ENCODE measurements at regions not wholly inside any gene's neighbourhood (a gene's known extent, or its start where the extent isn't known, plus 50 kb on each side); places are given as distances from the start of the nearest gene placed in this dataset.

DNA sequence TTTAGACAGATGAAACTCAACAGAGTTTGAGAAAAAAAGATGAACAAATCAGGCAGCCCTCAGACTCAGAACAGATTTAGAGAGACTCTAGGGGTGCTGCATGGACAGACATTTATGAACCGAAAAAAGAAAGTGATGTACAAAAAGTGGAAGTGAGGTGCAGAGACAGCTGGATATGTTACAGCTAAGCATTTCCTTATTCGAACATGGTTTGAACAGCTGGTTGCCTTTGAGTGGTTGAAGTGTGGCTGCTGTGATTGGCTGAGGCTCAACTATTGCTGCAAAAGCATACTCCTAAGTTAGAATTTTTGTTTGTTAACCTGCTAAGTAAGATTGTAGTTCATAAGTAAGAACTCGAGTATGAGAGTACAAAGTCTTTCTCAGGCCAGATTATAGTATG lies 331.5 kb upstream of the PABPC4L start:
- H3K4me2 ChIP-seq (ENCODE audit: insufficient read depth, low read length), result no peak overlapping the region
- no peaks in the 10 kb centered on the region for H3K27me3 ChIP-seq (ENCODE audit: insufficient read depth, low read length)
- no peaks in the 10 kb centered on the region for H3K36me3 ChIP-seq (ENCODE audit: insufficient read depth, low read length)
- no peak overlapping the region for H2AFZ ChIP-seq (ENCODE audit: low read length)
- no peaks in the 10 kb centered on the region for H3K4me1 ChIP-seq (ENCODE audit: insufficient read depth, low read length)
- DNase-seq (ENCODE audit: insufficient read length, low spot score, missing footprints), result no peak
- no peak overlapping the region for H3K27ac ChIP-seq (ENCODE audit: low read depth, low read length)
- no peaks in the 10 kb centered on the region for H4K20me1 ChIP-seq (ENCODE audit: insufficient read depth, low read length)
- no peaks in the 10 kb centered on the region for H3K79me2 ChIP-seq (ENCODE audit: insufficient read depth, low read length)
- TF ChIP-seq, protein P1, sequence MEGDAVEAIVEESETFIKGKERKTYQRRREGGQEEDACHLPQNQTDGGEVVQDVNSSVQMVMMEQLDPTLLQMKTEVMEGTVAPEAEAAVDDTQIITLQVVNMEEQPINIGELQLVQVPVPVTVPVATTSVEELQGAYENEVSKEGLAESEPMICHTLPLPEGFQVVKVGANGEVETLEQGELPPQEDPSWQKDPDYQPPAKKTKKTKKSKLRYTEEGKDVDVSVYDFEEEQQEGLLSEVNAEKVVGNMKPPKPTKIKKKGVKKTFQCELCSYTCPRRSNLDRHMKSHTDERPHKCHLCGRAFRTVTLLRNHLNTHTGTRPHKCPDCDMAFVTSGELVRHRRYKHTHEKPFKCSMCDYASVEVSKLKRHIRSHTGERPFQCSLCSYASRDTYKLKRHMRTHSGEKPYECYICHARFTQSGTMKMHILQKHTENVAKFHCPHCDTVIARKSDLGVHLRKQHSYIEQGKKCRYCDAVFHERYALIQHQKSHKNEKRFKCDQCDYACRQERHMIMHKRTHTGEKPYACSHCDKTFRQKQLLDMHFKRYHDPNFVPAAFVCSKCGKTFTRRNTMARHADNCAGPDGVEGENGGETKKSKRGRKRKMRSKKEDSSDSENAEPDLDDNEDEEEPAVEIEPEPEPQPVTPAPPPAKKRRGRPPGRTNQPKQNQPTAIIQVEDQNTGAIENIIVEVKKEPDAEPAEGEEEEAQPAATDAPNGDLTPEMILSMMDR (IDR thresholded peaks at IDR 0.05; ENCODE audit: extremely low read depth, low read depth, low read length), result no peak
- no peaks in the 10 kb centered on the region for H3K9me3 ChIP-seq (ENCODE audit: low read depth, low read length)
- H3K4me3 ChIP-seq (ENCODE audit: insufficient read depth, low read length), result no peak overlapping the region

- TF ChIP-seq, protein P1 (IDR thresholded peaks at IDR 0.05; ENCODE audit: extremely low read depth, low read depth, low read length), result no peak
- Histone ChIP-seq H3K27ac (ENCODE audit: low read depth, low read length) (no peak overlapping the region), H3K4me2 (ENCODE audit: insufficient read depth, low read length) (no peak overlapping the region), H3K9me3 (ENCODE audit: low read depth, low read length) (no peaks in the 10 kb centered on the region), H3K27me3 (ENCODE audit: insufficient read depth, low read length) (no peaks in the 10 kb centered on the region), H3K4me1 (ENCODE audit: insufficient read depth, low read length) (no peaks in the 10 kb centered on the region), H2AFZ (ENCODE audit: low read length) (no peak overlapping the region), H3K79me2 (ENCODE audit: insufficient read depth, low read length) (no peaks in the 10 kb centered on the region), H3K36me3 (ENCODE audit: insufficient read depth, low read length) (no peaks in the 10 kb centered on the region), H4K20me1 (ENCODE audit: insufficient read depth, low read length) (no peaks in the 10 kb centered on the region), H3K4me3 (ENCODE audit: insufficient read depth, low read length) (no peak overlapping the region)
- DNase-seq (ENCODE audit: insufficient read length, low spot score, missing footprints), result no peak
Observed at GRCh38 chr4:134531013-134531412, 329.4 kb upstream of the PABPC4L start.

DNA sequence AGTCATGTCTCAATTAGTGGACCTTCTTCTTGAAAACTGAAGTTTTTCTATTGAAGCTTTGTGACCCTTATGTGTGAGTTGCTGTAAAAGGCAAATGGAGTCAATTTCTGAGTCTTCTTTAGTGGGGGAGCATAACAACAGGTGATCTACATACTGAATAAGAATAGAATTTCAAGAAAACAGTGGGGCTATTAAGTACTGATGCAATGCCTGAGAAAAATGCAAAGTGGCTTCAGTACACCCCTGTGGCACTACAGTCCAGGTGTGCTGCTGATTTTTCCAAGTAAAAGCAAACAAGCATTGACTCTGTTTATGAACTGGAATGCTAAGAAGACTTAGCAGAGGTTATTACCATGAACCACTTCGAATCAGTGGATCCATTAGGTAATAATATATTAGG lies 328.0 kb upstream of the PABPC4L start:
- no peaks in the 10 kb centered on the region for H3K36me3 ChIP-seq (ENCODE audit: insufficient read depth, low read length)
- no peak overlapping the region for H3K27ac ChIP-seq (ENCODE audit: low read depth, low read length)
- no peak for DNase-seq (ENCODE audit: insufficient read length, low spot score, missing footprints)
- no peaks in the 10 kb centered on the region for H3K27me3 ChIP-seq (ENCODE audit: insufficient read depth, low read length)
- H3K4me2 ChIP-seq (ENCODE audit: insufficient read depth, low read length), result no peak overlapping the region
- H4K20me1 ChIP-seq (ENCODE audit: insufficient read depth, low read length), result no peaks in the 10 kb centered on the region
- no peaks in the 10 kb centered on the region for H3K9me3 ChIP-seq (ENCODE audit: low read depth, low read length)
- no peaks in the 10 kb centered on the region for H3K79me2 ChIP-seq (ENCODE audit: insufficient read depth, low read length)
- no peaks in the 10 kb centered on the region for H3K4me1 ChIP-seq (ENCODE audit: insufficient read depth, low read length)
- TF ChIP-seq, protein P1 (IDR thresholded peaks at IDR 0.05; ENCODE audit: extremely low read depth, low read depth, low read length), result no peak
- H2AFZ ChIP-seq (ENCODE audit: low read length), result no peak overlapping the region
- H3K4me3 ChIP-seq (ENCODE audit: insufficient read depth, low read length), result no peak overlapping the region

GRCh38 chr4:134518574-134519217 lies 317.1 kb upstream of the PABPC4L start:
- Histone ChIP-seq H3K4me3 (ENCODE audit: insufficient read depth, low read length) (no peak overlapping the region), H2AFZ (ENCODE audit: low read length) (no peak overlapping the region), H3K4me1 (ENCODE audit: insufficient read depth, low read length) (no peaks in the 10 kb centered on the region), H3K27ac (ENCODE audit: low read depth, low read length) (no peak overlapping the region), H4K20me1 (ENCODE audit: insufficient read depth, low read length) (no peaks in the 10 kb centered on the region), H3K9me3 (ENCODE audit: low read depth, low read length) (no peaks in the 10 kb centered on the region), H3K4me2 (ENCODE audit: insufficient read depth, low read length) (no peak overlapping the region), H3K79me2 (ENCODE audit: insufficient read depth, low read length) (no peaks in the 10 kb centered on the region), H3K36me3 (ENCODE audit: insufficient read depth, low read length) (no peaks in the 10 kb centered on the region), H3K27me3 (ENCODE audit: insufficient read depth, low read length) (no peaks in the 10 kb centered on the region)
- TF ChIP-seq, protein P1 (IDR thresholded peaks at IDR 0.05; ENCODE audit: extremely low read depth, low read depth, low read length), result no peak
- no peak for DNase-seq (ENCODE audit: insufficient read length, low spot score, missing footprints)

Measured in osteoblast (primary cell).